22Rv1 (cell line): ENCODE measurements at regions not wholly inside any gene's neighbourhood (a gene's known extent, or its start where the extent isn't known, plus 50 kb on each side); places are given as distances from the start of the nearest gene placed in this dataset.

ENCODE experiments used
- H3K27ac ChIP-seq: fragments of 450-650 bp; 2 replicates; pipeline ENCODE4 v1.5.1; 2017
- ZFX ChIP-seq: fragments of 450-650 bp; IDR thresholded peaks from 2 replicates; pipeline ENCODE4 v1.6.1; 2017; ENCODE audit warnings: antibody characterized with exemption, borderline replicate concordance
- TF ChIP-seq, protein P1 (sequence below): fragments of 450-650 bp; IDR thresholded peaks from 2 replicates; pipeline ENCODE4 v1.5.1; 2017; ENCODE audit warnings: mild to moderate bottlenecking

DNA sequence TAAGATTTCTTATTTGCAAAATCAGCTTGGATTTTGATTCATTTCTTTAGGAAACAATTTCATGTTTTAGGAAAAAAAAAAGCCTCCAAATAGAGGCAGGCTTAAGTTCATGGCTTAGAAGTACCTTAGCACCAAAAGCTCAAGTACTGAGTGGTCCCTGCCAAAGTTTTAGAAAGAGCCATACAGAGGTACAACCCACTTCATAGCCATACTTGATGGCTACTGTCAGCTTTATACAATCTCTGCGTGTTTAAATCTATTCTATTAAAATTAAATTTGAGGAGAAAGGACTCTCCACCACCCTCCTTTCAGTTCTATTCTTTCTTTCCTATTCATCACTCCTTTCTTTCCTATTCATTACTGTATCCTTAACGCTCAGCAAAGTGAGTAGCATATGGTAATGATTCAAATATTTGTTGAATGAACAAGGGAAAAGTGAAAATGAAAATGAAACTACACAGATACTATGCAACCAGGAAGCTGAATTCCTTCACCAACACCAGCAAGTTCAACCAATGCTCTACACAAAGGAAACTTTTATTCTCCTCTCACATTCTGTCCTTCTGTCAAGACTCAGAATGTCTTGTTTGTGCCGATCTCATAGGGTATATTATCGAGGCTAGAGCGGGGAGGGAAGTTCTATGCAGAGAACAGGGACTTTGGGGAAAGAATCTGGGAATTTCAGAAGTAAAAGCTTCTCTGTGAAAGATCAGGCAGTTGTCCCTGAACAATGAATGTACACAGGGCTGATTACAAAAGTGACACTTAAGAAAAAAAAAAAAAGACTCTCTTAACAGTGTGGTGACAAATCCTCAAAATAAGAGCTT is 138.6 kb upstream of the SPEF2 start:
- TF ChIP-seq, protein P1, sequence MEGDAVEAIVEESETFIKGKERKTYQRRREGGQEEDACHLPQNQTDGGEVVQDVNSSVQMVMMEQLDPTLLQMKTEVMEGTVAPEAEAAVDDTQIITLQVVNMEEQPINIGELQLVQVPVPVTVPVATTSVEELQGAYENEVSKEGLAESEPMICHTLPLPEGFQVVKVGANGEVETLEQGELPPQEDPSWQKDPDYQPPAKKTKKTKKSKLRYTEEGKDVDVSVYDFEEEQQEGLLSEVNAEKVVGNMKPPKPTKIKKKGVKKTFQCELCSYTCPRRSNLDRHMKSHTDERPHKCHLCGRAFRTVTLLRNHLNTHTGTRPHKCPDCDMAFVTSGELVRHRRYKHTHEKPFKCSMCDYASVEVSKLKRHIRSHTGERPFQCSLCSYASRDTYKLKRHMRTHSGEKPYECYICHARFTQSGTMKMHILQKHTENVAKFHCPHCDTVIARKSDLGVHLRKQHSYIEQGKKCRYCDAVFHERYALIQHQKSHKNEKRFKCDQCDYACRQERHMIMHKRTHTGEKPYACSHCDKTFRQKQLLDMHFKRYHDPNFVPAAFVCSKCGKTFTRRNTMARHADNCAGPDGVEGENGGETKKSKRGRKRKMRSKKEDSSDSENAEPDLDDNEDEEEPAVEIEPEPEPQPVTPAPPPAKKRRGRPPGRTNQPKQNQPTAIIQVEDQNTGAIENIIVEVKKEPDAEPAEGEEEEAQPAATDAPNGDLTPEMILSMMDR, result no peak
- TF ChIP-seq ZFX, result no peak
- no peak overlapping the region for H3K27ac ChIP-seq

- H3K27ac ChIP-seq, result no peak overlapping the region
- TF ChIP-seq ZFX, result no peak
- TF ChIP-seq, protein P1, result no peak
These were observed 139.8 kb upstream of the SPEF2 start for GRCh38 chr5:35477911-35478310.

DNA sequence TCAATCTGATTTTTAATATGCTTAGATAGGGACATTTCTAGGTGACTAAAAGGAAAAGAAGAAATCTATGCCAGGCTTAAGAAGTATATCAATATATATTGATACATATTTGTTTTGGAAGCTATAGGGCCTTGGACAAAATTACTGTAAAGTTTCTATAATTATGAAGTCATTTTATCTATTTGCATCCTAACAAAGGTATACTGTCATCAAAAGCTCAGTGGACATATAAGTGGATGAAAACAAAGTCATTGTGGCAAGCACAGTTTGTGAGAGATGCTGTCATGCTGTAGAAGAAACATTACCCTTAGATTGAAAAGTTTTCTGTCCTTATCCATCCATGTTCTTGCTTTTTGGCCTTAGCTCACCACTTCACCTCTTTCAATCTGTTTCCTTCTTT is 140.3 kb upstream of the SPEF2 start:
- no peak overlapping the region for H3K27ac ChIP-seq
- no peak for TF ChIP-seq ZFX
- TF ChIP-seq, protein P1, result no peak

DNA sequence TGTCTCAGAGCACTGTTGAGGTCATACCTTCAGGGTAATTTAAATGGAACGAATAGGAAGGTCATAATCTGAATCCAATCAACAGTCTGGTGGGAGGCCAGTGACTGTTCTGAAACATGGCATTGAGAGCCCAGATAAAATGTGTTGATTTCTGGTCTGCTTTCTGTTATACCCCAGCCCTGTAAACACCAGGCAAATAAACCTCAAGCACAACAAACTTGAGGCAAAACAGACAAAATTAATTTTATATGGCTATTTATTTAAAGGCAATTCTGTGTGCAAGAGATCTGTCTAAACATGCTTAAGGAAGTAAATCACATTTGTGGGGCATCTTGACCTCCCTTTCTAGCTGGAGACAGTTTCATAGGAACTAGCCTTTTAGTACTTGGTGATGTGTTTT is 140.9 kb upstream of the SPEF2 start:
- TF ChIP-seq, protein P1, result no peak
- no peak for TF ChIP-seq ZFX
- no peak overlapping the region for H3K27ac ChIP-seq

GRCh38 chr5:35476036-35476435 is 141.6 kb upstream of the SPEF2 start:
- TF ChIP-seq ZFX, result no peak
- TF ChIP-seq, protein P1, result no peak
- no peak overlapping the region for H3K27ac ChIP-seq

DNA sequence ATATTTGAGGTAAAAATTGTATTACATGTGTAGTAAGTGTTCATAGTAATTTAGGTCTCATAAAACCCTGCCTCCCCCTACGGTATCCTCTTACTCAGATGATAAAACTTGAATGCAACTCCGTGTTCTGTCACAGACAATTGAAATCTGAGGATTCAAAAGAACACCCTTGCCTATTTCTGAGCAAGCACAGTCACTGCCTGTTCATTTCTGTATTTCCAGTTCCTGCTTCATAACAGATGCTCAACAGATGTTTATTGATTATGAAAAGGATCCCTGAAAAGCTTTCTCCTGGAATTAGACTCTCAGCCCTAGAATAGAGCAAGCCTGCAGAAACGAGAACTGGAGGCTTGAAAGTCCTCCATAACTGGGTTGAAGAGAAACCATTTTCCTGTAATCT is 144.1 kb upstream of the SPEF2 start:
- TF ChIP-seq ZFX, result no peak
- TF ChIP-seq, protein P1, result no peak
- no peak overlapping the region for H3K27ac ChIP-seq

- TF ChIP-seq, protein P1, result no peak
- no peak for TF ChIP-seq ZFX
- H3K27ac ChIP-seq, result no peak overlapping the region
These were observed 146.8 kb upstream of the SPEF2 start for GRCh38 chr5:35470866-35471265.
